ENCODE measurements at regions not wholly inside any gene's neighbourhood (a gene's known extent, or its start where the extent isn't known, plus 50 kb on each side); places are given as distances from the start of the nearest gene placed in this dataset.
"Not testable (repeated sequence)": the region's sequence is repeated elsewhere in the genome, so short reads cannot be mapped to it uniquely, and the experiment has no call there.

- TF ChIP-seq POLR2AphosphoS5 (IDR thresholded peaks at IDR 0.05; ENCODE audit: low read depth); CTCF (conservative IDR thresholded peaks at IDR 0.05; ENCODE audit: low read depth in 2 of 2); JUNB (IDR thresholded peaks at IDR 0.05; ENCODE audit: unreplicated experiment): not testable (repeated sequence)
These were observed 112.8 kb upstream of the SAMD11 start for GRCh38 chr1:810949-811348.
